PC-9 (cell line): ENCODE measurements at regions not wholly inside any gene's neighbourhood (a gene's known extent, or its start where the extent isn't known, plus 50 kb on each side); places are given as distances from the start of the nearest gene placed in this dataset.

Experiments
- BruUV-seq: library from RNA; stranded (reverse); fragments of 400-500 nt; replicated peaks from 2 replicates; lab custom pipeline; 2021; lab: Mats Ljungman, UMichigan
- CTCF ChIA-PET: fragments of 300-600 bp; sonication (Branson Sonifier 250); formaldehyde crosslinking; loops from one replicate; lab custom pipeline; 2022; ENCODE audit warnings: antibody characterized with exemption; lab: Charles Lee
- POLR2A ChIA-PET: fragments of 300-600 bp; sonication (Branson Sonifier 250); formaldehyde crosslinking; loops from one replicate; lab custom pipeline; 2022; ENCODE audit warnings: antibody characterized with exemption; ENCODE audit not compliant: unreplicated experiment; lab: Charles Lee
- DNase-seq, 2 experiments: peaks; one replicate each; pipeline versions ENCODE4 v3.0.0 to v3.0.0-alpha.2; 2015 to 2022; ENCODE audit warnings: mixed read lengths in 1 of 2
- H2AFZ ChIP-seq: fragments of 200-600 bp; sonication (generic); 2 replicates; pipeline ENCODE4 v1.8.1; 2017; ENCODE audit warnings: antibody characterized with exemption
- H3F3A ChIP-seq: fragments of 200-600 bp; sonication (generic); 2 replicates; pipeline ENCODE4 v1.8.1; 2017; ENCODE audit warnings: antibody characterized with exemption, mild to moderate bottlenecking, low read depth; ENCODE audit not compliant: insufficient read depth
- H3K27ac ChIP-seq: fragments of 200-600 bp; sonication (generic); 2 replicates; pipeline ENCODE4 v1.6.1; 2016; ENCODE audit warnings: mixed run types
- H3K27me3 ChIP-seq: fragments of 200-600 bp; sonication (generic); 2 replicates; pipeline ENCODE4 v1.6.1; 2016; ENCODE audit warnings: low read depth, mixed run types; ENCODE audit not compliant: insufficient read depth
- H3K36me3 ChIP-seq: fragments of 200-600 bp; sonication (generic); 2 replicates; pipeline ENCODE4 v1.6.1; 2016; ENCODE audit warnings: low read depth, mixed run types
- H3K4me1 ChIP-seq: fragments of 200-600 bp; sonication (generic); replicated peaks from 2 replicates; pipeline ENCODE4 v1.6.1; 2016; ENCODE audit warnings: mixed run types; ENCODE audit not compliant: insufficient read depth
- H3K4me2 ChIP-seq: fragments of 200-600 bp; sonication (generic); 2 replicates; pipeline ENCODE4 v1.6.1; 2017; ENCODE audit warnings: mixed run types
- H3K4me3 ChIP-seq: fragments of 200-600 bp; sonication (generic); 2 replicates; pipeline ENCODE4 v1.6.1; 2016; ENCODE audit warnings: mixed run types
- H3K79me2 ChIP-seq: fragments of 200-600 bp; sonication (generic); 2 replicates; pipeline ENCODE4 v1.6.1; 2017; ENCODE audit warnings: low read depth, mixed run types
- H3K9me2 ChIP-seq: fragments of 200-600 bp; sonication (generic); 2 replicates; pipeline ENCODE4 v1.8.1; 2017; ENCODE audit warnings: mild to moderate bottlenecking; ENCODE audit not compliant: insufficient read depth
- H3K9me3 ChIP-seq: fragments of 200-600 bp; sonication (generic); 2 replicates; pipeline ENCODE4 v1.8.1; 2016; ENCODE audit warnings: low read depth; ENCODE audit not compliant: insufficient read depth
- H4K20me1 ChIP-seq: fragments of 200-600 bp; sonication (generic); 2 replicates; pipeline ENCODE4 v1.8.1; 2017; ENCODE audit not compliant: insufficient read depth
- EZH2 ChIP-seq: fragments of 200-600 bp; sonication (generic); IDR thresholded peaks from 2 replicates; pipeline ENCODE4 v1.8.0; 2017; ENCODE audit warnings: antibody characterized with exemption, low read depth
- intact Hi-C: fragments of 100-400 bp; cut with micrococcal nuclease; formaldehyde crosslinking; loops from one replicate; pipeline ENCODE4 v1.10.0; 2022; ENCODE audit not compliant: unreplicated experiment
- TF ChIP-seq, protein P1 (sequence below): fragments of 200-600 bp; sonication (generic); conservative IDR thresholded peaks from 2 replicates; pipeline ENCODE4 v1.6.1; 2017; ENCODE audit warnings: mixed run types, antibody characterized with exemption, mild to moderate bottlenecking, moderate library complexity

DNA sequence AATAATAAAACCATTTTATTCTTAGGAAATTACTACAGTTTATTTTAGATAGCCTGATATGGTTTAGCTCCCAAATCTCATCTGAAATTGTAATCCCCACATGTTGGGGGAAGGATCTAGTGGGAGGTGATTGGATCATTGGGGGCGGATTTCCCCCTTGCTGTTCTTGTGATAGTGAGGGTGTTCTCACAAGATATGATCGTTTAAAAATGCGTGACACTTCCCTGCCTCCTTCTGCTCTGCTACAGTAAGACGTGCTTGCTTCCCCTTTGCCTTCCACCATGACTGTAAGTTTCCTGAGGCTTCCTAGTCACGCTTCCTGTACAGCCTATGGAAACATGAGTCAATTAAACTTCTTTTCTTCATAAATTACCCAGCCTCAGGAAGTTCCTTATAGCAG lies 122.4 kb upstream of the FGF10 start:
- H3K9me2 ChIP-seq = no peaks in the 10 kb centered on the region
- H3K36me3 ChIP-seq = no peaks in the 10 kb centered on the region
- no peak overlapping the region for H3K4me3 ChIP-seq
- no peak overlapping the region for H3K4me2 ChIP-seq
- H3K9me3 ChIP-seq = no peaks in the 10 kb centered on the region
- no peaks in the 10 kb centered on the region for H3F3A ChIP-seq
- CTCF ChIA-PET = no interaction called here
- DNase-seq = no peak
- no peaks in the 10 kb centered on the region for H3K4me1 ChIP-seq
- no peak overlapping the region for H3K27ac ChIP-seq
- no peak overlapping the region for H2AFZ ChIP-seq
- no peaks in the 10 kb centered on the region for H3K27me3 ChIP-seq
- TF ChIP-seq EZH2 = no peak
- TF ChIP-seq, protein P1, sequence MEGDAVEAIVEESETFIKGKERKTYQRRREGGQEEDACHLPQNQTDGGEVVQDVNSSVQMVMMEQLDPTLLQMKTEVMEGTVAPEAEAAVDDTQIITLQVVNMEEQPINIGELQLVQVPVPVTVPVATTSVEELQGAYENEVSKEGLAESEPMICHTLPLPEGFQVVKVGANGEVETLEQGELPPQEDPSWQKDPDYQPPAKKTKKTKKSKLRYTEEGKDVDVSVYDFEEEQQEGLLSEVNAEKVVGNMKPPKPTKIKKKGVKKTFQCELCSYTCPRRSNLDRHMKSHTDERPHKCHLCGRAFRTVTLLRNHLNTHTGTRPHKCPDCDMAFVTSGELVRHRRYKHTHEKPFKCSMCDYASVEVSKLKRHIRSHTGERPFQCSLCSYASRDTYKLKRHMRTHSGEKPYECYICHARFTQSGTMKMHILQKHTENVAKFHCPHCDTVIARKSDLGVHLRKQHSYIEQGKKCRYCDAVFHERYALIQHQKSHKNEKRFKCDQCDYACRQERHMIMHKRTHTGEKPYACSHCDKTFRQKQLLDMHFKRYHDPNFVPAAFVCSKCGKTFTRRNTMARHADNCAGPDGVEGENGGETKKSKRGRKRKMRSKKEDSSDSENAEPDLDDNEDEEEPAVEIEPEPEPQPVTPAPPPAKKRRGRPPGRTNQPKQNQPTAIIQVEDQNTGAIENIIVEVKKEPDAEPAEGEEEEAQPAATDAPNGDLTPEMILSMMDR = no peak
- POLR2A ChIA-PET = interaction anchor here (0.6 kb wide), 1 partner anchor 44 kb away, joined by 3 read pairs; no protein-coding TSS in a partner anchor
- H3K79me2 ChIP-seq = no peaks in the 10 kb centered on the region
- BruUV-seq = no TSS peak
- intact Hi-C loops = no loop called here
- no peaks in the 10 kb centered on the region for H4K20me1 ChIP-seq

DNA sequence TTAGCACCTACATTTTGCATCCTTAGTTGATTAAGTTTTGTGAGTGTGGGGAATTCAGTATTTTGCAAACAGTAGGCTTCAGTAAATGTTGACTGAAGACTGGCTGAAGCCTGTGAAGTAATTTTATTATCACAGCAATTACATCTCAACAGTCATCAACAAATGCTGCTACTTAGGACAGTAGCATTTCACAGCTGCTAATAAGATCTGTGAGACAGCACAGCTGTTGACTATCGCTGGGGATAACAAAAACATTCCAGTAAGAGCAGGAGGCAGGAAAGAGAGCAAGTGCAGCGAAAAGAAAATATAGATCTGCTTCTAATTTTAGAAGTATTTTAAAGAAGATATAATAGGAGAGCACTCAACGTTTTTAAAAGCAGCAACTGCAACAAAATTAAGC lies 117.3 kb upstream of the FGF10 start:
- CTCF ChIA-PET = no interaction called here
- BruUV-seq = no TSS peak

DNA sequence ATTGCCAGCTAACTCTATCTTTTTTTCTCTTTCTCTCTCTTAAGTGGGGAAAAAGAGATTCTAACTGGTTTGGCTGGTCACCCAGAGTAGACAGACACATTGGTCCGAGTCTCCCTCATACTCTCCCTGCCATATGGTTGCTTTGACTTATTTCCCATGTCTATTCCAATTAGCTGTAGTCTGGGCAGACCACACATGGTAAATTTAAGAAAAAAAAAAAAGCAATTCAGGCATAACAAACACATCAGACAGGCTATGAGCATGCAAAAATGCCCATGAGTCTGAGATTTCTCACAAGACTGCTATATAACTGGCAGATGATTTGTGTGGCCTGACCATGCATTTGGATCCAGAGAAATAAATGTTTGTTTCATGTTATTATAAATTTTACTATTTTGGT lies 110.2 kb upstream of the FGF10 start:
- no peaks in the 10 kb centered on the region for H4K20me1 ChIP-seq
- H3K4me3 ChIP-seq = no peak overlapping the region
- H2AFZ ChIP-seq = no peak overlapping the region
- CTCF ChIA-PET = interaction anchor here (0.5 kb wide), 1 partner anchor 816 kb away, joined by 3 read pairs; no protein-coding TSS in a partner anchor
- no peaks in the 10 kb centered on the region for H3K9me2 ChIP-seq
- no peak for DNase-seq
- no peaks in the 10 kb centered on the region; the same call in 1 of the 2 replicates for H3K9me3 ChIP-seq
- no peaks in the 10 kb centered on the region for H3K36me3 ChIP-seq
- no peaks in the 10 kb centered on the region for H3K4me1 ChIP-seq
- no peak overlapping the region for H3K27ac ChIP-seq
- no TSS peak for BruUV-seq
- H3F3A ChIP-seq = no peaks in the 10 kb centered on the region
- intact Hi-C loops = no loop called here
- H3K27me3 ChIP-seq = no peaks in the 10 kb centered on the region
- TF ChIP-seq, protein P1 = no peak
- TF ChIP-seq EZH2 = no peak
- H3K79me2 ChIP-seq = no peaks in the 10 kb centered on the region
- no peak overlapping the region for H3K4me2 ChIP-seq
- POLR2A ChIA-PET = no interaction called here

More for the DNA sequence above, 117.3 kb upstream of the FGF10 start:
- Histone ChIP-seq H3K27me3 (no peaks in the 10 kb centered on the region), H3K79me2 (no peaks in the 10 kb centered on the region), H3K27ac (no peak overlapping the region), H2AFZ (no peak overlapping the region), H4K20me1 (no peaks in the 10 kb centered on the region), H3K9me2 (no peaks in the 10 kb centered on the region), H3K4me2 (no peak overlapping the region), H3K36me3 (no peaks in the 10 kb centered on the region), H3K4me1 (no peaks in the 10 kb centered on the region), H3K9me3 (no peaks in the 10 kb centered on the region), H3K4me3 (no peak overlapping the region), H3F3A (no peaks in the 10 kb centered on the region)
- intact Hi-C loops = no loop called here
- POLR2A ChIA-PET = no interaction called here
- TF ChIP-seq, protein P1 = no peak
- no peak for TF ChIP-seq EZH2
- DNase-seq = no peak
